Stimulated activated CD4-positive, alpha-beta T cell treated with anti-CD3 and anti-CD28 coated beads, Interleukin-15, amount 100 ng/mL, for 48 hours (primary cell): ENCODE measurements at regions not wholly inside any gene's neighbourhood (a gene's known extent, or its start where the extent isn't known, plus 50 kb on each side); places are given as distances from the start of the nearest gene placed in this dataset.
"Not testable (repeated sequence)": the region's sequence is repeated elsewhere in the genome, so short reads cannot be mapped to it uniquely, and the experiment has no call there.

Source experiments
- DNase-seq, 2 donors: peaks; one replicate each; pipeline ENCODE4 v3.0.0-alpha.2; 2020; ENCODE audit warnings: low read depth in 2 of 2

DNA sequence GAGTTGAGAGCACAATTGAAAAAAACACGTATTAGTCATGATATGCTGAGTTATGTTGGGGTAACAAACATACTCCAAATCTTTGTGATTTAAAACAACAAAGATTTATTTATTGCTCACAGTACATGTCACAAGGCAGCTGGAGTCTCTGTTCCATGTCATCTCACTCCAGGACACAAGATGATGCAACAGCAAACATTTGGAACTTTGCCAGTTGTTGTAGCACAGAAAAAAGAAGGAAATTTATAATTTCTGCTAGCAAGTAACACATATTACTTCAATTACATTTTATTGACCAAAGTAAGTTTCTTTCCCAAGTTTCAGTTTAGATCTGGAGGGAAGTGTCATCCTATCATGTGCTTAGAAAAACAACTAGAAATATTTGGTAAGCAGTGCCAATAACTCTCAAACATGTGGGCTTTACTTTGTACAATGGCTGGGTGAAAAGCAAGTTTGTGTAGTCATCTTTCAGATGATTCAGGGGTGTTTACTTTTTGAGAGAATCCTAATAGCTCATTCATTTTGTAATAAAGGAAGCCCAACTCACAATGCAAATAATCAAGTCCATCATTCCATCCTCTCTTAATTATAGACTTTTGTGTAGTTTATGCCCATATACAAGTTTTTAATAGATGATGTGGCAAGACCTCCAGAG lies 452.3 kb downstream of the ZIC3 start:
- DNase-seq, result no peak

DNA sequence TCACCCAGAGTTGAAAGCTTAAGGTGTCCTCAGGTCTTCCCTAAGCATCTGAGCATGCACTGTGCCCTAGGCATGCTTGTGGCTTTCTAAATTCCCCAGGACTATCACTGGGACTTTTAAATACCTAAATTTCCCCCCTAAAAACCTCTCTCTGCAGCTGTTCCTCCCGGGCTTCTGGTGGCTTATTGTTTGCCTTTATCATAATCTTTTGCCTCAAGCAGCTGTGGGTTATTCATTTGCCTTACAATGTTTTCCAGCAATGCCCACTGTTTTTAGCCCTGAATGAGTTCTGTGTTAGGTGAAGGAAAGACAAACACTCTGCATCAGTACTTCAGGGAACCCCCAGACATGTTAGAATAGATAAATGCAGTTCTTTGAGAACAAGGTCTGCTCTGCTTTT lies 455.0 kb downstream of the ZIC3 start:
- DNase-seq, result no peak

DNA sequence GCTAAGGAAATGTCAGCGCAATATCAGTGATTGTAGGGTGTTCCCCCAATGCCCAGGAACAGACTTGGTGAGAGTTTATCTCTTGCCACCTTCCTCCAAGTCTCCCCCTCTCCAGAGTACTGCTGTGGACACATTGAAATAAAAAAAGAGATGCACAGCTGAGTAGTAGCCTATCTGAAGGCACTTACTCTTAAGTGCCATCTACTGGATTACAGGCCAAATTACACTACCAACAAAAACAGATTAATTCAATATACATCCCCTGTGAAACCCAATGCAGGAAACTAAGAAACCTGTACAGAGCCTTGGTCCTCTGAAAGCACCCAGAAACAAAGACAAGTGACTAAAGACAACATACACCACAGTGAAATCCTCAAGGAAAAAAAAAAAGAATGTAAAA lies 460.3 kb downstream of the ZIC3 start:
- no peak for DNase-seq

DNA sequence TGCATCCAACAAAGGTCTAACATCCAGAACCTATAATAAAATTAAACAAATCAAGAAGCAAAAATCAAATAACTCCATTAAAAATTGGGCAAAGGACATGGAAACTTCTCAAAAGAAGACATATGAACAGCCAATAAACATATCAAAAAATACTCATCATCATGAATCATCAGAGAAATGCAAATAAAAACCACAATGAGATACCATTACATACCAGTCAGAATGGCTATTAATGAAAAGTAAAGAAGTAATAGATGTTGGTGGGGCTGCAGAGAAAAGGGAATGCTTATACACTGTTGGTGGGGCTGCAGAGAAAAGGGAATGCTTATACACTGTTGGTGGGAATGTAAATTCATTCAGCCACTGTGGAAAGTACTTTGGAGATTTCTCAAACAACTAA lies 465.8 kb downstream of the ZIC3 start:
- DNase-seq, result no peak

DNA sequence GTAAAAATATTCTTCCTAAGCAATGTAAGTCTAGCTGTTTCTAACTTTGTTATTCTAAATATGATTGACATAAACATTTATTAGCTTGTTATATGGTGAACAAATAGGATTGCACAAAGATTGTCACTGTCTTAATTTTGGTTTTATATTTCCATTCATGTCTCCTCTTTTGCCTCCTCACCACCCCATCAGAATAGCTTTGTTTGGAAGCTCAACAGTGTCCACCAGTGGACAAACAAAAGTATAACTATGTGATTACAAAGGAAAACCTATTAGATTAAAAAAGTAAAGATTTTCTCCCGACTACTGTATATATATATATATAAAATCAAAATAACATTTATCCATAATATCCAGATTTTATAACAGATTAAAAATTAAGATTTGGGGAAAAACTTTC lies 468.2 kb downstream of the ZIC3 start:
- no peak for DNase-seq

DNA sequence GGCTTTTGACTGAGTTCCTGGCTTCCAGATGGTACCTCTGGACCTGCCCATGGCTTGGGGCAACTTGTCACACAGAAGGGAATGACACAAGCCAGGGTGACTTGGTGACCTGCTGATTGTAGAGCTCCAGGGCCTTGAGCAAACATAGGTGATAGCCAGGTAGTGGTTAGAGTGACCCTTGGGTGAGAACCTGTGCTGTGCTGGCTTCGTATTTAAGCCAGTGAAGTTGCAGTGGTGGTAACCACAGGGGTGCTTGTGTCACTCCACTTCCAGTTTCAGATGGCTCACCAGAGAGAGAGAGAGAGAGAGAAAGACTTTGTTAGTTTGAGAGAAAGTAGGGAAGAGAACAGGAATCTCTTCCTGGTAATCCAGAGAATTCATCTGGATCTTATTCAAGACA lies 471.6 kb downstream of the ZIC3 start:
- no peak for DNase-seq

DNA sequence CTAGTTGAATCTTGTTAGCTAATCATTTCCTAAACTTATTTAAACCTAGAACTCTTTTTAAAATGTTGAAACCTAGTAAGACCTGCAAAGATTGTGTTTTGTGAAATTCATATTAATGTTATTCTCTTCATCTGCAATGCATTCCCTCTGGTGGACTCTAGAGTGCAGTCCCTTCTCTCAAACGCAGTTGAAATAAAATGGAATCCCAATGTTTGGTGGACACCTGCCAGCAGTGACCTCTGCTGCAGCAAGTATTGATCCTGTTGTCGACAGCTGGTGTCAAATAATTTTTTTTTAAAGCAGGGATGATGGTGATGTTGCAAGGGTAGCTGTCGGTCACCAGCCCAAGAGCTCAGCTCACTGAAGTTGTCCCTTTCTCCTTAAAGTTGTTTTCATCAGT lies 492.0 kb downstream of the ZIC3 start:
- DNase-seq, result no peak

DNA sequence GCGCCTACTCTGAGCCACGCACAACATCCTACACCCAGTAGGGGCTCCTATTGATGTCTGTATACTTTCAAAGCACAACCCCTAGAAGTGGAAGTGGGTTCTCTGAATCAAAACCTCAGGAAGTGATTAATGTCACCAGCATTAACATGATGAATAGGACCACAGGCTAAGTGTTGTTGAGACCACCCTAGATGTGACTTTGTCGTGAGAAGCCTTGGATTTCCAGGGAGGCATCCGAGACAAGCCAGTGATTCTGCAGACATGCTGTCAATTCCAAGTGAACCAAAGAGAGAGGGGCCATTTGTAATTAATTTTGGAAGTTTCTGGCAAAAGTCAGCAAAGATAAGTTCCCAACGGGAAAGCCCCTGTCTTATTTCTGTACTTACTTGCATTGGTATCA lies 493.0 kb downstream of the ZIC3 start:
- DNase-seq, result no peak

DNA sequence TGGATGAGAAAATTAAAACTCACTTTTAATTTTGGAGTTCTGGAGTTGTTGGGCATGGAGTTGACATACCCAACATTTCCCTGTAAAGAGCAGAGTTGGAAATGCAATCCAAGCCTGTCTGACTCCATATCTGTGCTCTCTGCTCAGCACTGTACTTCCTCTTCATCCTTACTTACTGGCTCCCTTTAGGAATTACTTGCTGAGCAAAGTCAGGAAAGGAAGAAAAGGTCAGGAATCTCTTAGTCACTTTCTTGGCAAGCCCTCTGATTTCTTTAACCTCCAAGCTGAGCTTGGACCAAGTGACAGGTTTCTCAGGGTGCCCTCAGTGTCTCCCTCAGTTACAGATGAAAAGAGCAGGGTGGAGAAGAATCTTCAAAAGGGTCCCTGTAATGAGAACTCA lies 501.5 kb downstream of the ZIC3 start:
- no peak for DNase-seq

DNA sequence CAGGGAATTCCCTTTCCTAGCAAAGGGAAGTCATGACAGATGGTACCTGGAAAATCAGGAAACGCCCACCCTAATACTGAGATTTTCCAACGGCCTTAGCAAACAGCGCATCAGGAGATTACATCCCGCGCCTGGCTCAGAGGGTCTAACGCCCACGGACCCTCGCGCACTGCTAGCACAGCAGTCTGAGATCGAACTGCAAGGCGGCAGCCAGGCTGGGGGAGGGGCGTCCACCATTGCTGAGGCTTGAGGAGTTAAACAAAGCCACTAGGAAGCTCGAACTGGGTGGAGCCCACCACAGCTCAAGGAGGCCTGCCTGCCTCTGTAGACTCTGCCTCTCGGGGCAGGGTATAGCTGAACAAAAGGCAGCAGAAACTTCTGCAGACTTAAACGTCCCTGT lies 507.7 kb downstream of the ZIC3 start:
- DNase-seq, result no peak

DNA sequence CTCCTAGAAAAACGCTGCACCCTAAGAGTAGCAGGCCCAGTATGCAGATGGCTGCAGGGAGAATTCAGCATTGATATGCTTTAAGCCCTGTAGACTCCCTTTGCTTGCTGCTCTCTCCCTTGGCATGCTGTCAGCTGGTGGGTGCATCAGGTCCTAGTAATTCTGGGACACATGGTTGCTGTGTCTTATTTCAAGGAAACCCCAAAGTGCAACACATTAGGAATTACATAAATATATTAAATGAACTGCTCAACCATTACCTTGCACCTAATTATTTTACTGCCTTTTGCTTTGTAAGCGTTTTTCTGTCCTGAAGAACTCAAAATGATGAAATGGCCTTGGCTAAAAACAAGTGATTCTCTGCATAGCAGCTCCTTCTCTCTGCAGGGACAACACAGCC lies 516.3 kb downstream of the ZIC3 start:
- no peak for DNase-seq

DNA sequence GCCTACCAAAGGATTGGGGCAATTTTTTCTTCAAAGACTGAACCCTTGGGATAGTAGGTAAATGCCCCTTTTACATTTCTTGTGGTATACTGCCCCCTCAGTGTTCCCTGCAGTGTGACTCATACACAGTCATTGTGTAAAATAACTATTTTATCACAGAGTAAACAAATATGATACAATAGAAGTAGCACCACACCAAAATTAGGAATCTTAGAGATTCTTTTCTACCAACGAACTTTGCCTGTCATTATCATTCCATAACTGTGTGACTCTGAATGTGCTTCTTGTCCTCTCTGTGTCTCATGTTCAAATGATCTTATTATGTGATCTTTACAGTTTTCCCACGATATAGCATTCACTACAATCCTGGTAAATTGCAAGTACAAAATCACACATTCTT lies 517.0 kb downstream of the ZIC3 start:
- DNase-seq, result no peak

DNA sequence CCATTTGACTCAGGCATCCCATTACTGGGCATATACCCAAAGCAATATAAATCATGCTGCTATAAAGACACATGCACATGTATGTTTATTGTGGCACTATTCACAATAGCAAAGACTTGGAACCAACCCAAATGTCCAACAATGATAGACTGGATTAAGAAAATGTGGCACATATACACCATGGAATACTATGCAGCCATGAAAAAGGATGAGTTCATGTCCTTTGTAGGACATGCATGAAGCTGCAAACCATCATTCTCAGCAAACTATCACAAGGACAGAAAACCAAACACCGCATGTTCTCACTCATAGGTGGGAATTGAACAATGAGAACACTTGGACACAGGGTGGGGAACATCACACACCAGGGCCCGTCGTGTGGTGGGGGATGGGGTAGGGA lies 545.0 kb downstream of the ZIC3 start:
- DNase-seq, result not testable (repeated sequence)

DNA sequence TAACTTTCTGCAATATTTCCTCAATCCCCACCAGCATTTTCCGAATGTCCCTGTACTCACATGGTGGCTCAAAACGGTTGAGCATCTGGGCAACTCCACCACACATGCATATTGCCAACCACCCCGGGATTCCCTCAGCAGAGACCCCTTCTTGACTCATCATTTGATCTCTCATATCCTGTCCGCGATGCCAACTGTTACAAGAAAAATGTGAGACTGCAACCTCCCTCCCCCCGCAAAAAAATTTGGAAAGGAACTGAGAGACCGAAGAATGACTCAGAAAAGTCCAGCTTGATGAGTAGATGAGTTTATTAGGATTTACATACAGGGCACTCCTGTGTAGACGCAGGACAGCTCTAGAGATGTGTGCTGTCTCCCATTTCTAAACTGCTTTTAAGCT lies 561.4 kb downstream of the ZIC3 start:
- DNase-seq, result no peak

DNA sequence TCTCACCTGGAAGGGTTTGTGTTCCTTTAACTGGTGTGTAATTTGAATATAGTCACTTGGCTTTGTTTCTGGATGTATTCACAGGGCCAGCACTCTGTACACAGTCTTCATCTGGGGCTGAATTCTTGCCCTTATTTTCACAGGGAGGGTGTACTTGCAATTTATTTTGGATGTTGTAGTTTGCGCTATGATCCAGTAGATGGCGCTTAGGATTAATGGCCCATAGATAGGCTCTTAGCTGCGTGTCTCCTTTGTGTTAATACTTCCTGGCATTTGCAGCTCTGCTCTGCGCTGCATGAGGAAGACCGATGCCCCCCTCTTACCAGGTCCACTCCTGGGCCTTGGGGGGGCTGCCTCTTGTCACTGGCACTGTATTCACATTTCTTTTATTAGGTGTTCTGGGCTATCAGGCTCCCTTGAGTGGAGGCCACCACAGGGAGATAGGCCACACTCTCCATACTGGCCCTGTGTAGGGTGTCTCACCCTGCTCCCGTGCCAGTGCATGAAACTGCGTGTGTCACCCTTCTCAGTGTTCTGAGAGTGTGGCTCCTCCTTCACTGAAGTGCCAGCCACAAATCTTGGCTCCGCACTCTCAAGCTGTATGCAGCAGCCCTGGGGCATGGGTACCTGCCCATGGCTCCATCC lies 562.2 kb downstream of the ZIC3 start:
- DNase-seq, result no peak

DNA sequence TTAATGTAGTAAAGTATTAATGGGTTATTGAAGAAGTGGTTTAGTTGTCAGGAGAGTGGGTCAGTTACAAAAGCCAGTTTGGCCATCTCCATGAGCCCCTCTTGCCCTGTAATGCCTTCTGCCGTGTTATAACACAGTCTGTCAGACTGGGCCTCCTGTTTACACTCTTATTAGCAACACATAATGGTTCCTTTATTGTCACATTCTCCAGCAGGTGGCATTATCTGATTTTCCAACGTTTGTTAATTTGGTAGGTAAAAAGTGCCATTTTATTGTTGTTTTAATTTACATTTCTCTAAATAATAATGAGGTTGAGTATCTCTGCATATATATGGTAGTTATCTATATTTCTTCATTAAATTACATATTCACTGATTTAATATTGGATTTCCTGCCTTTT lies 560.8 kb downstream of the FGF13 start:
- no peak for DNase-seq

DNA sequence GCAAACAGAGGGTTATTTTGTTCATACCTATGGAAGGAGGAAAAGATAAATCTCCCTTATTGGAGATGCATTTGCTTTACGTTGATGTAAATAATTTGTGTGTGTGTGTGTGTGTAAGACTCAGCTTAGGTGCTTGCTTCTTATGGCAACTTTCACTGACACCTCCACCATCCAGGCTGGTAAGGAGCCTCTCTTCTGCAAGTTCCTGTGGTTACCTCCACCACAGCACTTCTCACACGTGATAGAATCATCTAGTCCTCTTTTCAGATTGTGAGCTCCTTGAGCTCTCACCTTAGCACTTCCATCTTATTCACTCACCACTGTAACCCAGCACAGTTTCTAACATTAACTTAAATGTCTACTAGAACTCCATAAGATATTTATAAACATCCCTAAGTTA lies 553.7 kb downstream of the FGF13 start:
- no peak for DNase-seq

DNA sequence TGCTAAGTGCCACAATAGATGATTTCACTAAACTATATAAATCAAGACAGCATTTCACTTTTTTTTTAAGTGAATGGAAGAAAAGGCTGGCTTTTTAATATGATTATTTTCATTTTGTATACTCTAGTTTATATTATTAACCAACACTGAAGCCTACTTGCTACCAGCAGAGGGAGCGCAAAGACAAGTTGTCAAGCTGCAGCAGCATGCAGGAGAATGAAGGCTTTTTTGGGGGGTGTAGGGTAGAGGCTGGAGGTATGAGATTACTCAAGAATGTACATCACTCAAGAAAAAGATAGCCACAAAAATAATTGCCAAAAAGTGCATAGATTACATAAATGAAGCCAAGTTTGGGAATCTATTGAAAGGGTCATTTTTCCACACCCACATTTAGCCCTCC lies 519.5 kb downstream of the FGF13 start:
- DNase-seq, result peak in 1 of 2 donors; percentile 1

DNA sequence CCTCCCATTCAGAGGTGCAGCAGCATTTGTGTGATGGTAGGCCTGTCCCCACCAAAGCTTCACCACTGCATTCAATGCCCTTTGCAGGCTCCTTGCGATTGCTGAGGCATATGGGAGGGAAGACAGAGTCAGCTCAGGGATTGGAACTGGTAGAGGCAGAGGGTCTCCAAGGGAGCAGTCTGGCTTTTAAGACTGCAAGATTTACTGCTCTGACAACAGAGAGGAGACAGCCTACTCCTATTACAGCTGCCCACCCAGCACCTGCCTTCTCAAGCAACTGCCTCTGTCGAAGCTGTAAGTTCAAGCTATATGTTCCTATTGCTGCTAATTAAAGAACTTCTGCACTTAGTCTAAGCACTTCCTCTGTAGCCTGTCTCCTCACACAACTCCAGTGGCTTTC lies 481.8 kb downstream of the FGF13 start:
- DNase-seq, result no peak

DNA sequence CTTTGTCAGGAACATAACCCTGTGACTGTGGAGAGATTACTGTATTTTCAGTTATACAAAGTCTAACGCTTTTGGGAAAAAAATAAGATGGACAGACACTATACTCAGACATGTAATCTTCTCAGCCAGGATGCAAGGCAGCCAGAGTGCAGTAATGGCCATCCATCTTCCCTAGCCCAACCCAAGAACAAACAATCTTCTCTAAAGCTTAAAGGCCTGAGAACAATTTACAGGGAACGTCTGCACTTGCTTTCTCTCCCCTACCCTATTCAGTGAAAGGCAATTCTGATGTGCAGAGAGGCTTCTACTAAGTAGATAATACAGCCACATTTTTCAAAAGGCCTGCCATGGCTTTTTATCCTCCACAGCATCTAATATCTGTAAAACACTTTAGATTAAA lies 471.3 kb downstream of the FGF13 start:
- no peak for DNase-seq

DNA sequence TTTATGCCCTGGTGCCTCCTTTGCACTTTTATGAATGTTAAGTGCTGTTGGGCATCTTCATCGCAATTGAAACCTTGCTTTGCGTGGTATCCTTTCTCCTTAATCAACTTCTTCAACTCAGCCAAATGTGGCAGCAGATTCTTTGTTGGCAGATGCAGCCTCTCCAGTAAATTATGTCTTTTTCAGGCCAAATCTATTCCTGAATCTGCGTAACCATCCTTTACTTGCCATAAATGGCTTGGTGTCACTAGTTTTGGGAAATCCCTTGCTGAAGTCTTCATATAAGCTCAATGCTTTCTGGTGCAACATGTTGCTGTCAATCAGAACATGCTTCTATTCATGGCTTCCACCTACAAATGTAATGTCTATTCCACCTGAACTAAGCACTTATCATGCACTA lies 457.5 kb downstream of the FGF13 start:
- DNase-seq, result no peak

DNA sequence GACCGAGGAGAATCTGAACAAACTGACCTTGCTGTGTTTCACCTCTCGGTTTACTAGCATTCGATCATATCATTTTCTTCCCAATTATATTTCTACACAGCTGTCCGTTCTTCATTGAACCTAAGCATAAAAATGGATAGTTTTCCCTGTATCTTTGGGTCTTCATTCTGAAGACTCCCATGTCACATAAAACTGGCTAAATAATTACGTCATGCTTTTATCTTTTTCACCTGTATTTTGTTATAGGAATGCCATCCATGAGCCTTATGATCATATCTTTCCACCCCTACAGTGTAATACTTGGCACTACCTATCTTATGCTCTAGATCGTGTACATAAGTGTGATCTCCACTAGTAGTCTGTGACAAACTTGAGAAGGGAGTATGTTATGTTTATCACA lies 456.1 kb downstream of the FGF13 start:
- DNase-seq, result no peak

DNA sequence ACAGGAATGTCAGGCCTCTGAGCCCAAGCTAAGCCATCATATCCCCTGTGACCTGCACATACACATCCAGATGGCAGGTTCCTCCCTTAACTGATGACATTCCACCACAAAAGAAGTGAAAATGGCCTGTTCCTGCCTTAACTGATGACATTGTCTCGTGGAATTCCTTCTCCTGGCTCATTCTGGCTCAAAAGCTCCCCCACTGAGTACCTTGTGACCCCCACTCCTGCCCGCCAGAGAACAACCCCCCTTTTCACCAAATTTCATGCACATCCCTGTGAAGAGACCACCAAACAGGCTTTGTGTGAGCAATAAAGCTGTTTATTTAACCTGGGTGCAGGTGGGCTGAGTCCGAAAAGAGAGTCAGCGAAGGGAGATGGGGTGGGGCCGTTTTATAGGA lies 447.4 kb downstream of the FGF13 start:
- DNase-seq, result not testable (repeated sequence)

DNA sequence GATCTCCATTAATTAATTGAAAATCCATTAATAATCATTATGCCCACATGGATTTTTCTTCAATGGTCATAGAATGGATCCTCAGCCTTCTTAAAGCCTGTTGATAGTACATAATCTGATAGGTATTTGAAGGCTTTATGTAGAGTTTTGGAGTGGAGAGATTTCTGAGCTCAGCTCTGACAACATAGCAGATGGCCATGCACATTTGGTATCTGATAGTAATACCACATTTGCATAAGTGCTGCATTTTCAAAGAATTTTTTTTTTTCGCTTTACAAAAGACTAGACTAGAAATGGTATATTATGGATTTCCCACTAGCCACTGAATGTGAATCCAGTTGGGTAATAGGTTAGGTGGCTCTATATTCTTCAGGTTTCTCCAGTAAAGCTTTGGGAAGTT lies 440.6 kb downstream of the FGF13 start:
- DNase-seq, result no peak
